ENCODE measurements at regions not wholly inside any gene's neighbourhood (a gene's known extent, or its start where the extent isn't known, plus 50 kb on each side); places are given as distances from the start of the nearest gene placed in this dataset.
"Not testable (repeated sequence)": the region's sequence is repeated elsewhere in the genome, so short reads cannot be mapped to it uniquely, and the experiment has no call there.

- DNase-seq (ENCODE audit: low spot score in 2 of 2) (no peak), ATAC-seq (ENCODE audit: low read depth) (no peak)
- Mint-ChIP-seq H3K4me3 (no peak overlapping the region), H3K27me3 (peaks cover 3% of the 10 kb centered on the region), H3K4me1 (no peaks in the 10 kb centered on the region), H3K36me3 (no peaks in the 10 kb centered on the region), H3K9me3 (no peaks in the 10 kb centered on the region), H3K27ac (no peak overlapping the region)
Measured at GRCh38 chr13:94824601-94825000, 112.3 kb upstream of the SOX21 start.

- H3K36me3 Mint-ChIP-seq = no peaks in the 10 kb centered on the region
- no peaks in the 10 kb centered on the region for H3K4me1 Mint-ChIP-seq
- no peak overlapping the region for H3K27ac Mint-ChIP-seq
- H3K4me3 Mint-ChIP-seq = no peak overlapping the region
- no peaks in the 10 kb centered on the region for H3K9me3 Mint-ChIP-seq
- peaks cover 3% of the 10 kb centered on the region for H3K27me3 Mint-ChIP-seq
- DNase-seq (ENCODE audit: low spot score in 2 of 2) (no peak), ATAC-seq (ENCODE audit: low read depth) (no peak)
Measured at GRCh38 chr13:94822356-94822755, 110.0 kb upstream of the SOX21 start.

DNA sequence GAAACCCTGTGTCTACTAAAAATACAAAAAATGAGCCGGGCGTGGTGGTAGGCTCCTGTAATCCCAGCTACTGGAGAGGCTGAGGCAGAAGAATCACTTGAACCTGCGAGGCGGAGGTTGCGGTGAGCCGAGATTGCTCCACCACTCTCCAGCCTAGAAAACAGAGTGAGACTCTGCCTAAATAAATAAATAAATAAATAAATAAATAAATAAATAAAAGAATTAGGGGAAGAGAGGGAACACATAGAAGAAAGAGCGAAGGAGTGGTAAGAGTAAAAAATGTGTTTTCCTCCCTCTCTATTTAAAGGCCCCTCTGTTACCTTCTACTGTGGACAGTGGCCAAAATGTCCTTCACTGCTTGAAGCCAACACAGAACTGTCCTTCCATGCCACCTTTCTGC lies 103.9 kb upstream of the SOX21 start:
- ATAC-seq (ENCODE audit: low read depth) (no peak), DNase-seq (ENCODE audit: low spot score in 2 of 2) (no peak)
- Mint-ChIP-seq H3K4me1 (no peaks in the 10 kb centered on the region), H3K4me3 (no peak overlapping the region), H3K27ac (no peak overlapping the region), H3K9me3 (no peaks in the 10 kb centered on the region), H3K36me3 (no peaks in the 10 kb centered on the region), H3K27me3 (peaks cover 1% of the 10 kb centered on the region)

- H3K4me3 Mint-ChIP-seq = no peak overlapping the region
- H3K27me3 Mint-ChIP-seq = peaks cover 1% of the 10 kb centered on the region
- no peak for DNase-seq (ENCODE audit: low spot score in 2 of 2)
- H3K27ac Mint-ChIP-seq = no peak overlapping the region
- H3K36me3 Mint-ChIP-seq = no peaks in the 10 kb centered on the region
- no peaks in the 10 kb centered on the region for H3K9me3 Mint-ChIP-seq
- no peaks in the 10 kb centered on the region for H3K4me1 Mint-ChIP-seq
- no peak for ATAC-seq (ENCODE audit: low read depth)
Measured at GRCh38 chr13:94813920-94814475, 101.7 kb upstream of the SOX21 start.

DNA sequence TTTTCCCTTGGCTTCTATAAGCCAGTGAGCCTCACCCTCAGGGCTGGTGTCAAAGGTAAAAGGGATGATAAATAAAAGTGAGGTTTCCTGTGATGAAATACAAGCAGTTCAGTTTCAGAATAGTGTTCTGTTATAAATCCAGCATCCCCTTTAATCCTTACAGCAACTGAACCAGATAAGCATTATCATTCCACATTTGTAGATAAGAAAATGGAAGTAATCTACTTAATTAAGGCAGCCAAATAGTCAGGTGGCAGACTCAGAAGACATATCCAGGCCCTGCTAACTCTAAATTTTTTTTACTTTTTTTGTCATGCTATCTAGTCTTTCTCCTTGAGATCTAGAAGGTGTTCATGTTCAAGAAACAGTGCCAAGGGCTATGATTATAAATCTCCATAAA lies 99.4 kb upstream of the SOX21 start:
- Mint-ChIP-seq H3K36me3 (no peaks in the 10 kb centered on the region), H3K27me3 (peaks cover 1% of the 10 kb centered on the region)

GRCh38 chr13:94800423-94800822 lies 88.1 kb upstream of the SOX21 start:
- Mint-ChIP-seq H3K36me3 (no peaks in the 10 kb centered on the region), H3K27ac (no peak overlapping the region), H3K4me3 (no peak overlapping the region), H3K9me3 (no peaks in the 10 kb centered on the region), H3K4me1 (no peaks in the 10 kb centered on the region), H3K27me3 (peaks cover 4% of the 10 kb centered on the region)
- DNase-seq (ENCODE audit: low spot score in 2 of 2) = no peak
- no peak for ATAC-seq (ENCODE audit: low read depth)

More for the DNA sequence above, 99.4 kb upstream of the SOX21 start:
- Mint-ChIP-seq H3K4me1 (no peaks in the 10 kb centered on the region), H3K4me3 (no peak overlapping the region), H3K27ac (no peak overlapping the region), H3K9me3 (no peaks in the 10 kb centered on the region)
- no peak for ATAC-seq (ENCODE audit: low read depth)
- DNase-seq (ENCODE audit: low spot score in 2 of 2) = no peak

- no peak for DNase-seq (ENCODE audit: low spot score in 2 of 2)
- no peaks in the 10 kb centered on the region for H3K4me1 Mint-ChIP-seq
- H3K36me3 Mint-ChIP-seq = no peaks in the 10 kb centered on the region
- no peak for ATAC-seq (ENCODE audit: low read depth)
- H3K27me3 Mint-ChIP-seq = peaks cover 4% of the 10 kb centered on the region
- no peaks in the 10 kb centered on the region for H3K9me3 Mint-ChIP-seq
- H3K27ac Mint-ChIP-seq = no peak overlapping the region
- H3K4me3 Mint-ChIP-seq = no peak overlapping the region
Measured at GRCh38 chr13:94799299-94799698, 87.0 kb upstream of the SOX21 start.

GRCh38 chr13:94798738-94799137 lies 86.4 kb upstream of the SOX21 start:
- ATAC-seq (ENCODE audit: low read depth) (no peak), DNase-seq (ENCODE audit: low spot score in 2 of 2) (no peak)
- Mint-ChIP-seq H3K27ac (no peak overlapping the region), H3K4me1 (no peaks in the 10 kb centered on the region), H3K4me3 (no peak overlapping the region), H3K27me3 (peaks cover 1% of the 10 kb centered on the region), H3K9me3 (no peaks in the 10 kb centered on the region), H3K36me3 (no peaks in the 10 kb centered on the region)

DNA sequence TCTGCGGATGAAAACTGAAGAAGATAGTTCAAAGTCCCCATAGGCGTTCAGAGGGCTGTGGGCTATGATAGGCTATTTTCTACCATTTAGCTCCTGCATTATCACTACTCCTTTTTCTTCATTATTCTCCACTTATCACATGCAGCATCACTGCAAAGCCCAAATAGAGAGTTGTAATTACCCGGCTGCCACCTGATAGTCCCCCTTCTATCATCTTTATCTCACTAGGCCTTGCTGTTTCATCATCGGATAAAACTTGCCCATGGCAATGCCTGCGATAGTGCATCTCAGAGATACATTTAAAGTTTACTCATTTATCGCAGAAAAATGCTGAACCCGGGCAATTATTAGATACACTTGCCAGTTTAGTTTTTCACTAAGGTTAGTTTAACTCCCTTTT lies 82.9 kb upstream of the SOX21 start:
- no peak overlapping the region for H3K27ac Mint-ChIP-seq
- ATAC-seq (ENCODE audit: low read depth) (no peak), DNase-seq (ENCODE audit: low spot score in 2 of 2) (no peak)
- H3K36me3 Mint-ChIP-seq = no peaks in the 10 kb centered on the region
- H3K27me3 Mint-ChIP-seq = peaks cover 3% of the 10 kb centered on the region
- no peaks in the 10 kb centered on the region for H3K4me1 Mint-ChIP-seq
- H3K9me3 Mint-ChIP-seq = peaks cover 3% of the 10 kb centered on the region
- no peak overlapping the region for H3K4me3 Mint-ChIP-seq

GRCh38 chr13:94786246-94786645 lies 73.9 kb upstream of the SOX21 start:
- H3K36me3 Mint-ChIP-seq; DNase-seq (ENCODE audit: low spot score in 2 of 2); H3K4me1 Mint-ChIP-seq; H3K9me3 Mint-ChIP-seq; ATAC-seq (ENCODE audit: low read depth); H3K4me3 Mint-ChIP-seq; H3K27me3 Mint-ChIP-seq; H3K27ac Mint-ChIP-seq: not testable (repeated sequence)

DNA sequence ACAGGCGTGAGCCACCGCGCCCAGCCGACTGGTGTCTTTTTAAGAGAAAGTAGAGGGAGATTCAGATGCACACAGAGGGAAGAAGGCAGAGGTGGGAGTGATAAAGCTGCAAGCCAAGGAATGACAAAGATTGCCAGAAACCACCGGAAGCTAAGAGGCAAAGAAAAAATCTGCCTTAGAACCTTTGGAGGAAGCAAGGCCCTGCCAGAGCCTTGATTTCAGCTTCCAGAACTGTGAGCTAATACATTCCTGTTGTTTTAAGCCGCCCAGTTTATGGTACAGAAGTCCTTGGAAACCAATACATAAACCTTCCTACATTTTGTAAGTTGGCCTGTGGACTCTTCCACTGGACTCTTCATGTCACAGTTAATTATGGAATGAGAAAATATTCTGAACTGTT lies 71.7 kb upstream of the SOX21 start:
- DNase-seq (ENCODE audit: low spot score in 2 of 2) = no peak
- H3K36me3 Mint-ChIP-seq = no peaks in the 10 kb centered on the region
- H3K4me1 Mint-ChIP-seq = no peaks in the 10 kb centered on the region
- no peak overlapping the region for H3K4me3 Mint-ChIP-seq
- peaks cover 1% of the 10 kb centered on the region for H3K27me3 Mint-ChIP-seq
- no peaks in the 10 kb centered on the region for H3K9me3 Mint-ChIP-seq
- no peak for ATAC-seq (ENCODE audit: low read depth)
- H3K27ac Mint-ChIP-seq = no peak overlapping the region

DNA sequence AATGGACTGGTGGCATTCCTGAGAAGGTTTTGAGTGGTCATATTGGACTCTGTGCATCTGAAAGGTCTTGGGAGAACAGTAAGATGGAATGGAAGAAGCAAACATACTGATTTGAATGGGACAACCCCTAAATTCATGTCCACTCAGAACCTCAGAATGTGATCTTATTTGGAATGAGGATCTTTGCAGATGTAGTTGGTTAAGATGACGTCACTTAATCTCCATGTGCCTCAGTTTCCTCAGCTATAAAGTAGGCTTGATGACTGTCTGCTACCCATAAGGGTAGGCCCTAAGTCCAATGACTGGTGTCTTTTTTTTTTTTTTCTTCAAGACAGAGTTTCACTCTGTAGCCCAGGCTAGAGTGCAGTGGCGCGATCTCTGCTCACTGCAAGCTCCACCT lies 71.1 kb upstream of the SOX21 start:
- ATAC-seq (ENCODE audit: low read depth) (no peak), DNase-seq (ENCODE audit: low spot score in 2 of 2) (no peak)
- H3K27me3 Mint-ChIP-seq = peaks cover 1% of the 10 kb centered on the region
- H3K4me3 Mint-ChIP-seq = no peak overlapping the region
- H3K9me3 Mint-ChIP-seq = no peaks in the 10 kb centered on the region
- H3K4me1 Mint-ChIP-seq = no peaks in the 10 kb centered on the region
- H3K27ac Mint-ChIP-seq = no peak overlapping the region
- no peaks in the 10 kb centered on the region for H3K36me3 Mint-ChIP-seq

DNA sequence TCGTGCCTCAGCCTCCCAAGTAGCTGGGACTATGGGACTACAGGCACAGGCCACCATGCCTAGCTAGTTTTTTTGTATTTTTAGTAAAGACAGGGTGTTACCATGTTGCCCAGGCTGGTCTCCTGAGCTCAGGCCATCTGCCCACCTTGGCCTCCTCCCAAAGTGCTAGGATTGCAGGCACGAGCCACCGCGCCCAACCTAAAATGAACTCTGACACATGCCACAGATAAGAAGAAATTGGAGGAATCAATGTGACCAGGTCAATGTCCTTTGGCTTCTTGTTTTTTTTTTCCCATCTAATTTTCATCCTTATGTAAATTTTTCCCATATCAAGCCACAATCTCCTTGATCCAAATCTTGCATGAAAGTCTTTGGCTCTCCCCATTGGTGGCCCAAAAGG lies 68.1 kb upstream of the SOX21 start:
- no peaks in the 10 kb centered on the region for H3K4me1 Mint-ChIP-seq
- peaks cover 1% of the 10 kb centered on the region for H3K27me3 Mint-ChIP-seq
- no peaks in the 10 kb centered on the region for H3K36me3 Mint-ChIP-seq
- ATAC-seq (ENCODE audit: low read depth) = no peak
- no peak for DNase-seq (ENCODE audit: low spot score in 2 of 2)
- H3K27ac Mint-ChIP-seq = no peak overlapping the region
- no peak overlapping the region for H3K4me3 Mint-ChIP-seq
- H3K9me3 Mint-ChIP-seq = no peaks in the 10 kb centered on the region

GRCh38 chr13:94778986-94779385 lies 66.6 kb upstream of the SOX21 start:
- H3K36me3 Mint-ChIP-seq = no peaks in the 10 kb centered on the region
- DNase-seq (ENCODE audit: low spot score in 2 of 2) (no peak), ATAC-seq (ENCODE audit: low read depth) (no peak)
- H3K9me3 Mint-ChIP-seq = no peaks in the 10 kb centered on the region
- H3K4me1 Mint-ChIP-seq = no peaks in the 10 kb centered on the region
- H3K27me3 Mint-ChIP-seq = peaks cover 3% of the 10 kb centered on the region
- H3K27ac Mint-ChIP-seq = no peak overlapping the region
- no peak overlapping the region for H3K4me3 Mint-ChIP-seq

GRCh38 chr13:94778585-94778984 lies 66.2 kb upstream of the SOX21 start:
- Mint-ChIP-seq H3K27me3 (peaks cover 3% of the 10 kb centered on the region), H3K4me1 (no peaks in the 10 kb centered on the region), H3K9me3 (no peaks in the 10 kb centered on the region), H3K27ac (no peak overlapping the region), H3K36me3 (no peaks in the 10 kb centered on the region), H3K4me3 (no peak overlapping the region)
- ATAC-seq (ENCODE audit: low read depth) = no peak
- no peak for DNase-seq (ENCODE audit: low spot score in 2 of 2)

All from memory B cell (primary cell).